Sciatic nerve (tissue), 2 donors: ENCODE measurements at regions not wholly inside any gene's neighbourhood (a gene's known extent, or its start where the extent isn't known, plus 50 kb on each side); places are given as distances from the start of the nearest gene placed in this dataset.
A peak's percentile ranks its signal among the peaks of the same experiment; 100 is the strongest.
"Not testable (repeated sequence)": the region's sequence is repeated elsewhere in the genome, so short reads cannot be mapped to it uniquely, and the experiment has no call there.

Experiments used
- ATAC-seq: fragments of 200-7000 bp; cut with Tn5 transposase; one replicate; pipeline ENCODE4 v1.9.1; 2020; ENCODE audit warnings: mild to moderate bottlenecking, moderate library complexity
- DNase-seq: peaks from one replicate; pipeline ENCODE4 v3.0.0-alpha.2; 2020; ENCODE audit warnings: low spot score
- intact Hi-C: fragments of 100-400 bp; cut with DNase I; formaldehyde crosslinking; loops from one replicate; pipeline ENCODE4 v1.14.2; 2022
- donor health status: DM: no; HTN: no; CAD: no.
- donor health status: DM: no; HTN: no; CAD: no.

DNA sequence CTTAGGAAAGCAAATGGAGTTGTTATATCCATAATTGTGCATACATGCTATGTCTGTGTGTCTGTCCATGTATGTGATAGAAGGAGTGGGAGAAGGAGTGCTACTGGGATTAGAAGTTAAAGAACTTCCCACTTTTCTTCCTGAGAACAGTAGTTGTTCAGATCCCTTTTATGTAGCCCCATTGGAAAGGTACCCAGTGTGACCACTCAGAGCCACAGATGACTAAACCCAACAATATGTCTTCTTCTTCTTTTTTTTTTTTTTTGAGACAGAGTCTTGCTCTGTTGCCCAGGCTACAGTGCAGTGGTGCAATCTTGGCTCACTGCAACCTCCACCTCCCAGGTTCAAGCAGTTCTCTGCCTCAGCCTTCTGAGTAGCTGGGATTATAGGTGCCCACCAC lies 176.7 kb upstream of the MAP1B start:
- ATAC-seq, DNase-seq, intact Hi-C loops: not testable (repeated sequence)

DNA sequence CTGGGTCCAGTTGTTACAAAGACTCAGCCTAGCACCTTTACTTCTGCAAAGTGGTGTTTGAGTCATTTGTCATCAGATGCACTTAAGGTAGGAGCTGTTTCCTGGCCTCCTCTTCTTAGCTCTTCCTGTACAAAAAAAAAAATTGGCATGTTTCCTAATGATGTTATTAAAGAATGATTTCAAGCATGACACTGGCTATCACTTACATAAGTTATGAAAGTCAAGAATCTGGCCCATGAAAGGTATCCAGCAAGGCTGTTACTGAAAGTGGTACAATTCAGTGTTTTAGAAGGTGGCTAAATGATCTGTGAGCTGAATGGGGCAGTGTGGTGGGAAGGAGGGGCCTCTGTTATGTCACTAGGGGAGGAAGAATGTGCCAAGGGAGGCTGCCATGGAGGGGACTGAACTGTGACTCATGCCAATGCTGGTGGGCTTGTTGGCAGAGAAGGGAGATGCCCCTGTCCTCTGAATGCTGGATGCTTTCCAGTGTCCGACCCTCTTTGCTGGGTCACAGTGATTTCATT lies 175.1 kb upstream of the MAP1B start:
- intact Hi-C loops = no loop called here
- DNase-seq (no peak), ATAC-seq (peak; percentile 46)

DNA sequence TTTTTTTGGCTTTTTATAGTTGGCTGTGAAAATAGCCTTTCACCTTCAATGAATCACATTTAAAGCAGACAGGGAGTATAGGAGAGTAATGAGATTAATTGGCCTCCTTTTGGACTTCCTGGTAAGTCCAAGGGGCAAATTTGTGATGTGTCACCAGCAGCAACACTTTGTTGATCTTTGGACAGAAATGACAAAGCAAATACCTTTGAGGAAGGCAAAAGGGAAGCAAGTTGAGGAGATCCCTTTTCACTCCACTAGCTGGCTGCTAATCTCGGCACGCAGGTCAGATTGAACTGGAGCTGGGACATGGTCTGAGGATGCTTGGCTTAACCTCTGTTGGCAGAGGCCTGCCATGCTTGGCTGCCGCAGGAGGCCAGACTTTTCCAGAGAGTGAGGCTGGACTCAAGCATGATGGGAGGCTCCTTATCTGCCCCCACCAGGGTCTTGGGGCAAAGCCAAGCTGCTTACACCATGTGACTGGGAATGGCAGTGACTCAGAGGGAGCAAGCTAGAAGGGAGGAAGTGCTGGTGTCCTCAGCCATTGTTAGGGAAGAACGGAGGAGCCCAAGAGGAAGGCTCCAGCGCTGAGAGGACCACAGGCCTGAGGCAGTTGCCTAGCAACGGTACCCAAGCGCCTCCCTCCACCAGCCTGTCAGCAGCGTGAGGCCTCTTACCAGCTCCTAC lies 174.5 kb upstream of the MAP1B start:
- ATAC-seq (peak; percentile 78), DNase-seq (peak; percentile 63)
- intact Hi-C loops = no loop called here

DNA sequence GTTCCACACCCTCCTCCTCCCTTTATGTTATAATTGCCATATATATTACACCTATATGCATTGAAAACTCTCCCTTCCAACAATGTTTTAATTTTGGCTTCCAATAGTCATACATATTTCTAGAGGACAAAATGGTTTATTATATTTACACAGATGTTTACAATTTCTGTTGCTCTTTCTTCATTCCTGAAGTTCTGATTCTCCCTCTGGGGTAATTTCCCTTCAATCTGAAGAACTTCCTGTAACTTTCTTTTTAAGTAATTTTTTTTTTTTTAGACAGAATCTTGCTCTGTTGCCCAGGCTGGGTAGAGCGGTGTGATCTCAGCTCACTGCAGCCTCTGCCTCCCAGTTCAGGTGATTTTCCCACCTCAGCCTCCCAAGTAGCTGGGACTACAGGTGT lies 173.0 kb upstream of the MAP1B start:
- intact Hi-C loops = no loop called here
- ATAC-seq = no peak
- no peak for DNase-seq

DNA sequence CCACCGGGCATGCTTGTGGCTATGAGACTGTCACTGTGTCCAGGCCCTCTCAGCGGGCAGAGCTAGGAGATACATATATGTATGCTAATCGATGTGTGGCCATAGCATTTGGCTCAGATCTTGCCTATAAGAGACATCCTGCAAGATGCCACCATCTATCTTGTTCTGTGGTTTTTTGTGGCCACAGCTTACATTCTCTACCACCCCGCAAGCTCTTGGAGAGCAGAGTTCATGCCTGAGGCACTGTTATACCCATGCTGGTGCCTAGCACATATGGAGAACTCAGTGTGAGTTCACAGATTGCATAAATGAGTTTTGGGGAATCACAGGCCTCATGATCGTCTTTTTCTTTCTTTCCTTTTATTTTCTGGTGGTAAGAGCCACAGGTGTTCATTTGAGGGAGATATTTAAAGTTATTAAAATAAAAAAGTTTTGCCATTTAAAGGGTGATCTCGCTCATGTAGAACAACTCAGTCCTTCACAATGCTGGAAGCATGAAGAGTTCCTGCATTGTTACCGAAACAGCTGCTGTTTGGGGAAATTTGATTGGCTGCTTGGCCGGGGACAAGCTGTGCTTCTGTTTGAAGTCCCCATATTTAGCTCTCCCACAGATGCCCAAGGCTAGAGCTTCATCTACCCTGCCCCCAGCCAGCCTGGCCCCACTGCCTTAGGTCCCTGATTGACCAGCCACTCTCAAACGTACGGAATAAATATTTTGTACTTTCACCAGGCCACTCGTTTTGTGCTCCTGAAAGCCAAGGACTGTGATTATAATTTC lies 169.2 kb upstream of the MAP1B start:
- ATAC-seq (no peak), DNase-seq (no peak)
- intact Hi-C loops = no loop called here

DNA sequence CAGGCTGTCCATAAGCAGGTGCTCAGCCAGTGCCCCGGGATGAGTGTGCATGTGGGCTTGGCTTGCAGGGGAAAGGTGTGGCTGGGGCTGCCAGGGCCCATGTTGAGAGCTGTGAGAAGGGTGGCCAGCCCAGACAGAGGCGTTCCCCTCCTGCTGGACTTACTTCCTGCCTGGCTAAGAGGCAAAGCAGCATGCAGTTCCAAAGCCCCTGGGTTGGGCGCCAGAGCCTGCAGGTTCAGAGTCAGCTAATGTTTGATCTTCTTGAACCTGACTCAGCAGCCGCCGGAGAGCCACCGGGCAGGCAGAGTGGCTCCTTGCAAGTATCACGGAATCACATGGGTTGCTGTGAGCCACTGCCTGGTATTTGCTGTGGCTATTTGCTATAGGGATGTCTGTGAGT lies 168.4 kb upstream of the MAP1B start:
- ATAC-seq (no peak), DNase-seq (no peak)
- intact Hi-C loops = no loop called here

DNA sequence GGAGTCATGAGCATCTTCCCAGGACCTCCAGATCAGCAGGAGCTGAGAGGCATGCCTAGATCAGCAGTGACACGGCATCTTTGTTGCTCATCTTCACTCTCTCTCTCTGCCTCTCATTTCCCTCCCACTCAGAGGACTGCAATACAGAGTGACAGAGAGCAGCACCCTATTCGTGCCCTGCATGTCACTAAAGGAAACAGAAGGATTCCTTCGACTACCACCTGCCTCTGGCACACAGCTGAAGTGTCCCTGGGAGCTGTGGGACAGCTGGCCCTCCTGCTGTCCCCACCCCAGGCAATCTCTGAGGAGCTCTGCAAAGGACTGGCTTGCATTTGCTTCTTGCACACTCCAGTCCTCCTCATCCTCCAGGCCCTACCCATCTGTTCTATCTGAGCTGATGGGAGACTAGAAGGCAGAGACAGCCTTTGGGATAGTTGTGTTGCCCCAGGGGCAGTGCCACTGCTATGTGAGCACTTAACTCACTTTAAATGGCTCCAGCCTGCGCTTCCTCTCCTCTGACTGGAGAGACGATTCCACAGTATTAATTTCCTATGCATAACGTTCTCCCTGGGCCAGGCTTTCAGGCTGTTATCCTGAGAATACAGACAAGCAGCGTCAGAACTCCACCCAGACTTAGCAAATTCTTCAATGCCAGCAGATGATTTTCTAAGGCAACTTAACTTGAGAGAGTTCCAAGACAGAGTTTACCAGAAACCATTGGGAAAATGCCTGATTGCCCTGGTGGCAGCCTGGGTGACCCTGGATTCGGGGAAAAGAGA lies 167.6 kb upstream of the MAP1B start:
- intact Hi-C loops = no loop called here
- ATAC-seq (no peak), DNase-seq (no peak)

DNA sequence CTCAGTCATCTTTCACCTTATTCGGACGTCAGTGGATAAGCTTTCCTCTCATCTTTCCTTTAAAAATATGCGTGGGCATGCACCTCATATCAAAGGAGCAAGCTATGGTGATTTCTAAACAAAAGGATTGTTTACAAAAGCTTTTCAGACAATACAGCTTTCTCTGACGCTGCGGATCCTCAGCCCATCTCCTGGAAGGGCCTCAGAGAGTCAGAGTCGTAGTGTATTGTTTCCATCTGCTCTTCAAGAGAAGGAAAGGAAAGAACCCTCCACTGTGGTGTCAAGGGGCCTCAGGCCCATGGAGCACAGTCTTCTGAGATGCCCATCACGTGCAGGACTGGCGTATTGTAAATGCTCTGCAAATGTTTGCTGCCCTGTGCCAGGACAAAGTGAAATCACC lies 163.4 kb upstream of the MAP1B start:
- ATAC-seq = no peak
- DNase-seq = no peak
- intact Hi-C loops = no loop called here

DNA sequence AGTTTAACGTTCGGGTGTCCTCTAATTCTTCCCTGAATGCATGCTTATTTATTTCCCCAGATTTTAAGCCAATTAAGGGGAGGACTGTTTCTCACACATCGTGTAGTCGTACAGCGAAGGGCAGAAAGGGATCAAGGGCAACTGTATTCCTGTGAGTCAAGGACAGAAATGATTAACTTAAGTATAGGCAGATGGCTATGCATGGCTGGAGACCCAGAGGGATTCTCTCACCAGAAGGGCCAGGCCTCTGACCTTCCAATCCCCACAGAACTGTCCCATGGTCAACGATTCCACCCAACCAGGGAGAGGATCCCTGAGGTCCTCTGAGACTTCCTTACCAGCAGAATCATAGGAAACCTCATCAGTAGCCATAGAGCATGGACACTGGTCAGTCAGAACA lies 161.8 kb upstream of the MAP1B start:
- ATAC-seq = no peak
- intact Hi-C loops = no loop called here
- no peak for DNase-seq

DNA sequence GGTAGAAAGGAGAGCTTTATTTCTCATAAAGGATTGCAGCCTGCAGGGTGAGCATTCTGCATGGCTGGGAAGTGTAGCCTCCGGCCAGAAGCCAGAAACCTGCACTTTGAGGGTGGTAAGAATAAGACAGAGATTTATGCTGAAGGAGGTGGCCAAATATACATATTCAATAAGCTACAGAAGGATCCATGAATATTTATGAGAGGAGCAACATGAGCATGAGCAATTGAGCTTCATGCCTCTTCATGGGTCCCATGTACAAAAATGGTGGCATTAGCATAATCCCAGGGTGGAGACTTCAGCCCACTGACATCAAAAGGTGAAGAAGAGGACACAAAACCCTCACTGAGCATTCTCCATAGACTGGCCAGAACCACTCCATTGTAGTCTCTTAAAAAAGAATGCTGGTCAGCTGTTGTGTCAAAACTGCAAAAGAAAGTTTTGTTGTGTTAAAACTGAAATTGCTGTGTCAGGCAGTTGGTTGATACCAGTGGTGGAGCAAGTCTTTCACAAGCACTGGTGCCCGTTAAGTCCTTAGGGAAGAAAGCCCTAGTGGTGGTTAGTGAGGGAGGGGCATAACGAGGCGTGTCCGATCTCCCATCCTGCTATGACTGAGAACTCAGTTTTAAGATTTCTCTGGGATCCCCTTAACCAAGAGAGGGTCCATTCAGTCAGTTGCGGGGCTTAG lies 160.8 kb upstream of the MAP1B start:
- intact Hi-C loops = no loop called here
- DNase-seq (no peak), ATAC-seq (no peak)

DNA sequence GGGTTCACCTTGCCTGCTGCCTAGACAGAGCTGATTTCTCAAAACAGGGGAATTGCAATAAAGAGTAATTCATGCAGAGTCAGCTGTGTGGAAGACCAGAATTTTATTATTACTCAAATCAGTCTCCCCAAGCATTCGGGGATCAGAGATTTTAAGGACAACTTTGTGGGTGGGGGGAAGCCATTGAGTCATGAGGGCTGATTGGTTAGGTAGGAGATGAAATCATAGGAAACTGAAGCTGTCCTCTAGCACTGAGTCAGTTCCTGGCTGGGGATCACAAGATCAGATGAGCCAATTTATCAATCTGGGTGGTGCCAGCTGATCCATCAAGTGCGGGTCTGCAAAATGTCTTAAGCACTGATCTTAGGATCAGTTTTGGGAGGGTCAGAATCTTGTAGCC lies 159.1 kb upstream of the MAP1B start:
- ATAC-seq (no peak), DNase-seq (no peak)
- intact Hi-C loops = no loop called here

DNA sequence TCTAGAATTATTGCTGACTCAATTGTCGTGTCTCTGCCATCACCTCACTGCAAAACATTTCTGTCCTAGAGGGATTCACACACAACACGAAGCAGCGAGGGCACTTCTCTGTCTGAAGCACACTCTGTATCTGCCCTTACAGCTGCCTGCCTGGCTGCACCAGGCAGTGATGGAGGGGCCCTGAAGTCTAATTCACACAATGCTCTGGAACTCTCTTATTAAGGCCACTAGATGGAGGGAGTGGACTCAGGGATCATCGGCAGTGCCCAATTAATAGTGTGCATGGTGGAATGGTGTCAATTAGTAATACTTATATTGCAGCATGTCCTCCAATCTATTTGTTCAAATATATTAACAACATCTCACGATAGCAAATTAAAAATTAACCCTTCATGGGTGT lies 157.5 kb upstream of the MAP1B start:
- intact Hi-C loops = no loop called here
- DNase-seq = no peak
- ATAC-seq = no peak

DNA sequence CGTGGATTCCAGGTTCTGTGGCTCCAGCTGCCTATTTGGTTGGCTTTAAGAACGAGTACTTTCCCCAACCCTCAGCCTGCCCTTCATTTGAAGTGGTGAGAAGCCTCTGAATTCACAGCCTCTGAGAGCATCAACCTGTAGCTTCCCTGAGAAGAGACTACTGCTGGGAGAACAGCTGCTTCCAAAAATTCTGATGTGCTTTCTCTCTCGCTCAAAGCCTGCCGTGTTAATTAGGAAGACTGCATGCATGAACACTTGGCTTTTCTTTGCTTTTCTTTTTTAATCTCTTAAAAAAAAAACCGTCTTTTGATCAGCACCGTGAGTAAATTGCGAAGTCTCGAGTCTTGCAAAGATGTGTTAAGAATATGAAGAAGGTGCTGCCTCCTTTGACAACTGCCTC lies 153.4 kb upstream of the MAP1B start:
- DNase-seq (no peak), ATAC-seq (no peak)
- intact Hi-C loops = no loop called here

DNA sequence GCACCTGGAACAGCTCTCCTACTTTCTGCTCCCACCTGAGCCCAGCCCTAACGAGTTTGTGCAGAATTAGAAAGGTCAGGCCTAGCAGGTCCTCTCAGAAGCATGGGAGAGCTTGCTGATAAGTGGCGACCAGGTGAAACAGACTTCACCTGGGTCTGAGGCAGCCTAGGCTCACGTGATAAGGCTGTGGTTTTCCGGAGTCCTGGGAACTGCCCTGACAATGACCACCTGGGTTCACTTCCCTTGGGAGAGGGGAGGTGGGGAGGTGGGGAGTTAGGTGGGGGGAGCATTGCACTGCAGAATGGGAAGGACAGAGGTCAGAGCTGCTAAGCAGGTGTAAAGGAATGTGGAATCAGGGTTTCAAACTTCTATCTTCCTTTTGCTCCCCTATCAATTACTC lies 152.9 kb upstream of the MAP1B start:
- no peak for ATAC-seq
- DNase-seq = no peak
- intact Hi-C loops = no loop called here

DNA sequence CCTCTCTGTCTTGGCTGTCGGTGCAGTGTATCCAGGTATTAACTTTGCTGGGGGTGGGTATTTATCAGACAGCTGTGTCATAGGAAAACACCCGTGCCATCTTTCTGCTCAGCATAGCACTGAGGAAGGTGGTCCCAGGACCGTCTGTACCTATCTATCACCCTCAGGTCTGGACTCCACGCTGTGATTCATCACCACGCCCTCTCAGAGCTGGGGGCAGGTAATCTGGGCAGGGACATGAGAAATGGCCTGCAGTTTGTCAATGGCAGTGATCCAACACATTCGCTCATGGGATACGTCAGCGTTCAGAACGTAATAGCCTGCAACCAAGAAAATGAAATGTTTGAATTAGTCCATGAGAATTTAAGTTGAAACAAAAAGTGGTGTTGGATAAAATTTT lies 151.6 kb upstream of the MAP1B start:
- DNase-seq = no peak
- intact Hi-C loops = no loop called here
- no peak for ATAC-seq

DNA sequence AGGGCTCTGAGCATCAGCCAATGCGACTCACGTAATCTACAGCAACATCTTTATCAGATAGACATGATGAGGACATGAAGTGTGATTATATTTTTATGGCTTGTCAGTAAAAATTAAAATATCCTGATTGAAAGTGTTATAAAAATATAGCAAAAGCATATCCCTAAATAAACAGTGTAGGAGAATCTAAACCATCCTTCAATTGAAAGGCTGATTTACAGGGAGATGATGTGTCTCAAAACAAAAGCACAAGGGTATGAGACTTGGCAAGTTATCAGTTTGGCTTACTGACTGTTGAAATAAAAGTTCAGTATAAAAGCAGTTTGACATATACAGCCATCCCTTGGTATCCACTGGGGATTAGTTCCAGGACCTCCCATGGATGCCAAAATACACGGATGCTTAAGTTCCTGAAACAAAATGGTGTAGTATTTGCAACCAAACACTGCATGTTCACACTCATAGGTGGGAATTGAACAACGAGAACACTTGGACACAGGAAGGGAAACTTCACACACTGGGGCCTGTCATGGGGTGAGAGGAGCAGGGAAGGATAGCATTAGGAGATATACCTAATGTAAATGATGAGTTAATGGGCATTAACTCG lies 149.9 kb upstream of the MAP1B start:
- intact Hi-C loops = no loop called here
- ATAC-seq (no peak), DNase-seq (no peak)

DNA sequence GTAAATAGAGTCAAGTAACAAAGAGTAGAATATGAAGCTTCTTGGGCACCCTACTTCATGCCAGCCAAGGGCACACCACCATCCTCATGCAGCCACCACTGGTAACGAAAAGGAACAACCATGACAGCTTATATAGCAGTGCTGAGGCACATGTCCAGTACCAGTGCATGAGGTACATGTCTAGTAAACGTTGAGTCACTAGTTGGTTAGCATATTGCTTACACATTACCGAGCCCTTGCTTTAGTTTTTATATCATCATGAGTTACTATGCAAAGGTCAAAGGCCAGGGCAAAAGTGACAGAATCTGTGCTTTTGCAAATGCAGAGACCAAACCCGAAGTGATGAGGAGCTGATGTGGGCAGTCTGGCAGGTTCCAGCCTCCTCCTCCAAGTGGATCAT lies 147.1 kb upstream of the MAP1B start:
- no peak for ATAC-seq

DNA sequence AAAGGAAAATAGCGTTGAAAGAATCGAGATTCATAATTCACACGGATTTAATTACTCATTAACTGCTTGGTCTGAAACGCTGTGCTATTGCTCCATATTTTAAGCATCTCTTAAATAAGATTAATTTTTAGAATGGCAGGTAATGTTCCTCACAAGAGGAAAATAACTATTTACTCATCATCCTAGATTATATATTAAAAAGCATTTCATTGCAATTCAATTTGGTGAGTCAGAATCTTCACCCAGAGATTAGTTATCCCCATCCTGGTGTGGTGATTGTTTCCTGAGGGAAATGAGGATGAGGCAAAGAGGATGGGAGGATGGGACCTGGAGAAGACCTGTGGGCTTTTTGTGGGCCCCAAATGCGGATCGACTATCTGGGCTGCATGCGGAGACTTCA lies 145.5 kb upstream of the MAP1B start:
- DNase-seq (no peak), ATAC-seq (no peak)
- intact Hi-C loops = no loop called here

More for the DNA sequence above, 147.1 kb upstream of the MAP1B start:
- no peak for DNase-seq
- intact Hi-C loops = no loop called here

DNA sequence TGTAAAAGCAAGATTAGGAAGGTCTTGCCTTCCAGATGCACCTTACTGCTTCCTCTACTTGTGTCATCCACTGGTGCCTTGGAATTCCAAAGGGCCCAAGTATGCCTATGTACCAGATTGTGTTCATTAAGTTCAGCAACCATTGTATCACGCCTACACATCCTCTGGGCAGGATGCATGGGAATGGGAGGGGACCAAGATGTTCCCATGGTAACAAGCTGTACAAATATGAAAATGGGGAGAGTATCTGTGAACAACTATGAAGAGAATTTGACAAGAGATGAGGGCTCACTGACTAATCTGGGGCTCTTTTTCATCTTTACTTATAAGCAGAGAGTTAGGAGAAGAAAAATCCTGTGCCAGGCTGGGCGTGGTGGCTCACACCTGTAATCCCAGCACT lies 137.8 kb upstream of the MAP1B start:
- intact Hi-C loops = no loop called here
- no peak for ATAC-seq

More for the DNA sequence above, 137.8 kb upstream of the MAP1B start:
- no peak for DNase-seq
